GM23338 (cell line): ENCODE measurements at regions not wholly inside any gene's neighbourhood (a gene's known extent, or its start where the extent isn't known, plus 50 kb on each side); places are given as distances from the start of the nearest gene placed in this dataset.

Experiments
- ATAC-seq: fragments of 200-7000 bp; cut with Tn5 transposase; 3 replicates; pipeline ENCODE4 v1.9.1; 2020
- DNase-seq: peaks from one replicate; pipeline ENCODE4 v3.0.0-alpha.2; 2015; ENCODE audit warnings: low spot score
- H2AFZ ChIP-seq: fragments of 200-600 bp; sonication (generic); 2 replicates; pipeline ENCODE4 v1.8.0; 2016; ENCODE audit warnings: antibody characterized with exemption, mild to moderate bottlenecking, moderate library complexity
- H3F3A ChIP-seq: fragments of 200-600 bp; sonication (generic); replicated peaks from 2 replicates; pipeline ENCODE4 v1.8.0; 2017; ENCODE audit warnings: antibody characterized with exemption, mixed run types, low read depth
- H3K27ac ChIP-seq: fragments of 200-600 bp; sonication (generic); 2 replicates; pipeline ENCODE4 v1.6.1; 2016; ENCODE audit warnings: low read depth
- H3K27me3 ChIP-seq: fragments of 200-600 bp; sonication (generic); 2 replicates; pipeline ENCODE4 v1.8.0; 2016; ENCODE audit warnings: mild to moderate bottlenecking, mixed run types, moderate library complexity; ENCODE audit not compliant: insufficient read depth
- H3K36me3 ChIP-seq: fragments of 200-600 bp; sonication (generic); 2 replicates; pipeline ENCODE4 v1.8.0; 2016; ENCODE audit warnings: mild to moderate bottlenecking; ENCODE audit not compliant: insufficient read depth
- H3K4me1 ChIP-seq: fragments of 200-600 bp; sonication (generic); 2 replicates; pipeline ENCODE4 v1.8.0; 2016; ENCODE audit warnings: mild to moderate bottlenecking, moderate library complexity; ENCODE audit not compliant: insufficient read depth
- H3K4me2 ChIP-seq: fragments of 200-600 bp; sonication (generic); 2 replicates; pipeline ENCODE4 v1.7.1; 2017; ENCODE audit warnings: mixed run types
- H3K4me3 ChIP-seq: fragments of 200-600 bp; sonication (generic); 2 replicates; pipeline ENCODE4 v1.6.1; 2016; ENCODE audit warnings: mixed run types
- H3K79me2 ChIP-seq: fragments of 200-600 bp; sonication (generic); replicated peaks from 2 replicates; pipeline ENCODE4 v1.8.0; 2017; ENCODE audit warnings: mild to moderate bottlenecking; ENCODE audit not compliant: insufficient read depth
- H3K9me2 ChIP-seq: fragments of 200-600 bp; sonication (generic); 2 replicates; pipeline ENCODE4 v1.8.0; 2017; ENCODE audit not compliant: insufficient read depth
- H4K20me1 ChIP-seq: fragments of 200-600 bp; sonication (generic); replicated peaks from 2 replicates; pipeline ENCODE4 v1.8.0; 2017; ENCODE audit warnings: mild to moderate bottlenecking; ENCODE audit not compliant: insufficient read depth
- H3K27ac Mint-ChIP-seq: 2 replicates; pipeline ENCODE4 v1.8.0; 2020; ENCODE audit warnings: inconsistent platforms, mild to moderate bottlenecking, moderate library complexity, mixed read lengths
- H3K27me3 Mint-ChIP-seq: 3 replicates; pipeline ENCODE4 v1.8.0; 2022; ENCODE audit warnings: low read depth, mild to moderate bottlenecking, moderate library complexity, mixed read lengths, inconsistent platforms; ENCODE audit not compliant: insufficient read depth, poor library complexity
- H3K36me3 Mint-ChIP-seq: 3 replicates; pipeline ENCODE4 v1.8.0; 2021; ENCODE audit warnings: low read depth, mild to moderate bottlenecking, inconsistent platforms, moderate library complexity, mixed read lengths
- H3K4me1 Mint-ChIP-seq: 3 replicates; pipeline ENCODE4 v1.8.0; 2020; ENCODE audit warnings: mild to moderate bottlenecking, inconsistent platforms, mixed read lengths
- H3K4me3 Mint-ChIP-seq: 3 replicates; pipeline ENCODE4 v1.8.0; 2021; ENCODE audit warnings: moderate library complexity, mild to moderate bottlenecking, inconsistent platforms, mixed read lengths
- H3K9me3 Mint-ChIP-seq: 3 replicates; pipeline ENCODE4 v1.8.0; 2020; ENCODE audit warnings: moderate library complexity, mild to moderate bottlenecking, inconsistent platforms, mixed read lengths
- CREB1 ChIP-seq: fragments of 250-450 bp; sonication (Bioruptor Pico); IDR thresholded peaks from 2 replicates; pipeline ENCODE4 v1.5.0; 2020; ENCODE audit warnings: low read depth, mild to moderate bottlenecking, moderate library complexity
- CTCF ChIP-seq, 2 experiments: fragments of 200-600 bp in 1 of 2; sonication (generic) in 1 of 2; conservative IDR thresholded peaks; 2 replicates each; pipeline versions ENCODE4 v1.5.1 to v1.6.1; 2016 to 2017; ENCODE audit warnings: antibody characterized with exemption in 2 of 2, low read depth in 2 of 2, mild to moderate bottlenecking in 2 of 2, moderate library complexity in 1 of 2
- ETS1 ChIP-seq: IDR thresholded peaks from 2 replicates; pipeline ENCODE4 v1.6.1; 2016; ENCODE audit warnings: antibody characterized with exemption
- EZH2phosphoT487 ChIP-seq: fragments of 200-600 bp; sonication (generic); IDR thresholded peaks from one replicate; pipeline ENCODE4 v1.8.1; 2018; ENCODE audit warnings: antibody characterized with exemption; ENCODE audit not compliant: unreplicated experiment
- NANOG ChIP-seq: IDR thresholded peaks from 2 replicates; pipeline ENCODE4 v1.6.1; 2016; ENCODE audit warnings: antibody characterized with exemption, borderline replicate concordance
- REST ChIP-seq: IDR thresholded peaks from one replicate; pipeline ENCODE4 v1.6.1; 2018; ENCODE audit warnings: antibody characterized with exemption; ENCODE audit not compliant: unreplicated experiment
- STAT1 ChIP-seq: IDR thresholded peaks from one replicate; pipeline ENCODE4 v1.6.1; 2016; ENCODE audit warnings: antibody characterized with exemption; ENCODE audit not compliant: unreplicated experiment
- ZNF114 ChIP-seq: fragments of 250-450 bp; sonication (Bioruptor Pico); IDR thresholded peaks from 2 replicates; pipeline ENCODE4 v1.5.0; 2020; ENCODE audit warnings: mild to moderate bottlenecking, moderate library complexity

- H3K27ac Mint-ChIP-seq: no peak overlapping the region
- no peaks in the 10 kb centered on the region for H3K9me3 Mint-ChIP-seq
- peaks cover 17% of the 10 kb centered on the region for H3K4me1 Mint-ChIP-seq
- no peak overlapping the region for H3K4me3 ChIP-seq
- H2AFZ ChIP-seq: no peak overlapping the region
- H3K79me2 ChIP-seq: no peaks in the 10 kb centered on the region
- peaks cover 4% of the 10 kb centered on the region for H3K4me1 ChIP-seq
- TF ChIP-seq CREB1 (CRISPR knock-in tag): no peak
- TF ChIP-seq REST: no peak
- no peak for TF ChIP-seq ZNF114
- TF ChIP-seq ETS1: no peak
- DNase-seq (no peak), ATAC-seq (no peak)
- no peaks in the 10 kb centered on the region for H3K9me2 ChIP-seq
- H3K27me3 Mint-ChIP-seq: peaks cover 10% of the 10 kb centered on the region
- no peaks in the 10 kb centered on the region for H3F3A ChIP-seq
- no peaks in the 10 kb centered on the region for H3K27me3 ChIP-seq
- H3K4me3 Mint-ChIP-seq: no peak overlapping the region
- no peaks in the 10 kb centered on the region; the same call in 2 of the 3 replicates for H3K36me3 Mint-ChIP-seq
- H3K27ac ChIP-seq: no peak overlapping the region
- H3K4me2 ChIP-seq: no peak overlapping the region
- H3K36me3 ChIP-seq: no peaks in the 10 kb centered on the region
- no peaks in the 10 kb centered on the region for H4K20me1 ChIP-seq
These were observed 303.0 kb upstream of the TPM1 start for GRCh38 chr15:62739507-62739906.

- H3K4me2 ChIP-seq: no peak overlapping the region
- H3K27me3 ChIP-seq: no peaks in the 10 kb centered on the region
- H3K4me3 Mint-ChIP-seq: no peak overlapping the region
- H2AFZ ChIP-seq: no peak overlapping the region
- no peak overlapping the region for H3K27ac Mint-ChIP-seq
- H3K36me3 Mint-ChIP-seq: no peaks in the 10 kb centered on the region; the same call in 2 of the 3 replicates
- H3K79me2 ChIP-seq: no peaks in the 10 kb centered on the region
- H3K27me3 Mint-ChIP-seq: peaks cover 10% of the 10 kb centered on the region
- no peaks in the 10 kb centered on the region for H3K9me3 Mint-ChIP-seq
- DNase-seq: no peak
- no peaks in the 10 kb centered on the region for H4K20me1 ChIP-seq
- H3K9me2 ChIP-seq: no peaks in the 10 kb centered on the region
- H3K4me3 ChIP-seq: no peak overlapping the region
- no peak overlapping the region for H3K27ac ChIP-seq
- no peaks in the 10 kb centered on the region for H3F3A ChIP-seq
- ATAC-seq: peak; percentile 24
- H3K36me3 ChIP-seq: no peaks in the 10 kb centered on the region
- H3K4me1 ChIP-seq: peaks cover 4% of the 10 kb centered on the region; the same call in 1 of the 2 replicates
- H3K4me1 Mint-ChIP-seq: peaks cover 10% of the 10 kb centered on the region
- TF ChIP-seq NANOG (no peak), CTCF (conservative IDR thresholded peaks at IDR 0.05; ENCODE audit: low read depth in 2 of 2) (no peak), ETS1 (no peak), STAT1 (no peak), EZH2phosphoT487 (no peak)
These were observed 302.2 kb upstream of the TPM1 start for GRCh38 chr15:62740141-62741004.
